ENCODE measurements at regions not wholly inside any gene's neighbourhood (a gene's known extent, or its start where the extent isn't known, plus 50 kb on each side); places are given as distances from the start of the nearest gene placed in this dataset.
A peak's percentile ranks its signal among the peaks of the same experiment; 100 is the strongest.

DNA sequence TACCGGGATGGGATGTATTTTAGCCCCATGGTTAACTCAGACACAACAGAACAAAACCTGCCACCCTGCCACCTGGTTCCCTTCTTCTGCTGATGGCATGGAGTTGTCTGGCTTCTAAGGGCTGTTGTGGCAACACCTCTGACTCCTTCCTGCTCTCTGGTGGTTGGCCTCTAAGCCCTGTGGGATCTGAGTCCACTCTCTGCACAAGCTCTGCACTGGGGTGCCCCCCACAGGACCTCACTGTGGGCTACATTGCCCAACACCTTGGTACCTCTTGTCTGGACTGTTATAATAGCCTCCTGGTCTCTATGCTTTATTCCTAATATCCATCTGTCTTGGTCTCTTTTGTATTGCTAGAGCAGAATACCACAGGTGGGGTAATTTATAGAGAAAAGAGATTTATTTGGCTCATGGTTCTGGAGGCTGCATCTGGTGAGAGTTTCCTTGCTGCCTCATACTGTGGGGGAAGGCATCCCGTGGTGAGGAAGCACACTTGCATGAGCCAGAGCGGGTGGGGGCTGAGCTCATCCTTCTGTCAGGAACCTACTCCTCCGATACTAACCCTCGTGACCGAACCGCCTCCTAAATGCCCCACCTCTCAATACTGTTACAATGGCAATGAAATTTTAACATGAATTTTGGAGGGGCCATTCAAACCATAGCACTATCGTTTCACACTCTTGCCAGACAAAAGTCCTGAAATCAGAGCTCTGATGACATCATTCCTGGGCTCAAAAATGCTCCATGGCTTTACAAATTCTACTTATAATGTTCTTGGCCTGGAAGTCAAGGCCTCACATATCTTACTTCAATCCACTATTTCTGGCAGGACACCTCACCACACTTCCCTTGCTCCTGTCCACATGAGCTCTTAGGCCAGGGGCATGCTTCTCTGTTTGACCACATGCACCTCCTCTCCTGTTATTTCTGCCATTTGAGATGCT, 127.2 kb downstream of the PAX1 start:
- H3K27me3 ChIP-seq = no peaks in the 10 kb centered on the region
- no peaks in the 10 kb centered on the region for H3K36me3 ChIP-seq
- intact Hi-C loops (cut with DNase I) = no loop called here
- no peak for TF ChIP-seq POLR2AphosphoS5 (IDR thresholded peaks at IDR 0.05)
- TF ChIP-seq, protein P1, sequence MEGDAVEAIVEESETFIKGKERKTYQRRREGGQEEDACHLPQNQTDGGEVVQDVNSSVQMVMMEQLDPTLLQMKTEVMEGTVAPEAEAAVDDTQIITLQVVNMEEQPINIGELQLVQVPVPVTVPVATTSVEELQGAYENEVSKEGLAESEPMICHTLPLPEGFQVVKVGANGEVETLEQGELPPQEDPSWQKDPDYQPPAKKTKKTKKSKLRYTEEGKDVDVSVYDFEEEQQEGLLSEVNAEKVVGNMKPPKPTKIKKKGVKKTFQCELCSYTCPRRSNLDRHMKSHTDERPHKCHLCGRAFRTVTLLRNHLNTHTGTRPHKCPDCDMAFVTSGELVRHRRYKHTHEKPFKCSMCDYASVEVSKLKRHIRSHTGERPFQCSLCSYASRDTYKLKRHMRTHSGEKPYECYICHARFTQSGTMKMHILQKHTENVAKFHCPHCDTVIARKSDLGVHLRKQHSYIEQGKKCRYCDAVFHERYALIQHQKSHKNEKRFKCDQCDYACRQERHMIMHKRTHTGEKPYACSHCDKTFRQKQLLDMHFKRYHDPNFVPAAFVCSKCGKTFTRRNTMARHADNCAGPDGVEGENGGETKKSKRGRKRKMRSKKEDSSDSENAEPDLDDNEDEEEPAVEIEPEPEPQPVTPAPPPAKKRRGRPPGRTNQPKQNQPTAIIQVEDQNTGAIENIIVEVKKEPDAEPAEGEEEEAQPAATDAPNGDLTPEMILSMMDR (IDR thresholded peaks at IDR 0.05) = no peak
- TF ChIP-seq EP300 (IDR thresholded peaks at IDR 0.05) = no peak
- no peak for TF ChIP-seq POLR2A (IDR thresholded peaks at IDR 0.05)
- DNase-seq = no peak
- no peaks in the 10 kb centered on the region for H3K9me3 ChIP-seq
- no peak overlapping the region for H3K27ac ChIP-seq
- no peak overlapping the region for H3K4me3 ChIP-seq
- H3K4me1 ChIP-seq = no peaks in the 10 kb centered on the region
- WGBS, 2 donors = 80% methylated on average over 8 of the region's 8 CpGs

DNA sequence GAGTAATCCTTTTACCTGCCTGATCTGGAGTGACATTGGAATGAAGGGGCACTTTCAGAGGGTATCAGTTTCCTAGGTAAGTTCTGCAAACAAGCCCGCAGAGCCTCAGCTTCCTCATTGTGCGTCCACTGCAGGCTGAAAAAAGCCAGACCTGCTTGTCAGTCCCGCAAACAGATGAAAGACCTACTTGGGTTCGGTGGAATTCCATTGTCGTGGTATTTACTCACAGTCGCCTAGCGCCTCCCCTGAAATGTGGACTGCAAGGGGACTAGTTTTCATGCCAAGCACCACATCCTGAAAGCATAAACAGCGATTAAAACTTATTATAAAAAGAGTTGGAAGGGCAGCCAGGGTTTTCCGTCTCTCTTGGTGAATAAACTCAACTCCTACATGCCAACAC, 121.5 kb downstream of the PAX1 start:
- DNase-seq = no peak
- Histone ChIP-seq H3K36me3 (no peaks in the 10 kb centered on the region), H3K4me1 (peaks cover 0 to 11% (median 6%) of the 10 kb centered on the region in 4 donors), H3K27ac (no peak overlapping the region), H3K4me3 (no peak overlapping the region), H3K9me3 (no peaks in the 10 kb centered on the region), H3K27me3 (no peaks in the 10 kb centered on the region)
- intact Hi-C loops (cut with DNase I) = no loop called here
- 29 to 36% methylated on average over 9 of the region's 9 CpGs for WGBS, 2 donors
- TF ChIP-seq EP300 (IDR thresholded peaks at IDR 0.05) (no peak), POLR2A (IDR thresholded peaks at IDR 0.05) (no peak), POLR2AphosphoS5 (IDR thresholded peaks at IDR 0.05) (peak in 2 of 4 donors; percentile 40 to 49)
- TF ChIP-seq, protein P1 (IDR thresholded peaks at IDR 0.05) = no peak

DNA sequence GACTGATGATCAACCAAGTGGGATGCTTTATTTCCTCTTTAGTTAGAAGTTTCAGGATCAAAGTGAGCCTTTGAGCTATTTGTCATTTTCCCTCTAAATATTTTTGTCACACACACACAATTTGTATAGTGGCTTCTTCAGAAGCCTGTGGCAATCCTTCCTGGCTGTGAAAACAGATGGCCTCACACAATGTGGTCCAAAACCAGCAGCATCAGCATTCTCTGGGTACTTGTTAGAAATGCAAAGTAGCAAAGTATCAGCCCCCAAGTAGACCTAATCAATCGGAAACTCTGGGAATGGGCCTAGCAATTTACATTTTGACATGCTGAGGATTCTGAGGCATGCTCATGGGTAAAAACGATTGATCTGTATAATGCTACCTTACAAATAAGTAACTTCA, 115.9 kb downstream of the PAX1 start:
- H3K27me3 ChIP-seq = no peaks in the 10 kb centered on the region
- DNase-seq = no peak
- intact Hi-C loops (cut with DNase I) = no loop called here
- WGBS, 2 donors = 44 to 46% methylated on average over 2 of the region's 2 CpGs
- TF ChIP-seq POLR2AphosphoS5 (IDR thresholded peaks at IDR 0.05) = no peak
- no peak for TF ChIP-seq POLR2A (IDR thresholded peaks at IDR 0.05)
- TF ChIP-seq EP300 (IDR thresholded peaks at IDR 0.05) = no peak
- TF ChIP-seq, protein P1 (IDR thresholded peaks at IDR 0.05) = no peak
- H3K27ac ChIP-seq = no peak overlapping the region
- no peaks in the 10 kb centered on the region for H3K36me3 ChIP-seq
- H3K4me3 ChIP-seq = no peak overlapping the region
- no peaks in the 10 kb centered on the region for H3K9me3 ChIP-seq
- H3K4me1 ChIP-seq = no peaks in the 10 kb centered on the region

DNA sequence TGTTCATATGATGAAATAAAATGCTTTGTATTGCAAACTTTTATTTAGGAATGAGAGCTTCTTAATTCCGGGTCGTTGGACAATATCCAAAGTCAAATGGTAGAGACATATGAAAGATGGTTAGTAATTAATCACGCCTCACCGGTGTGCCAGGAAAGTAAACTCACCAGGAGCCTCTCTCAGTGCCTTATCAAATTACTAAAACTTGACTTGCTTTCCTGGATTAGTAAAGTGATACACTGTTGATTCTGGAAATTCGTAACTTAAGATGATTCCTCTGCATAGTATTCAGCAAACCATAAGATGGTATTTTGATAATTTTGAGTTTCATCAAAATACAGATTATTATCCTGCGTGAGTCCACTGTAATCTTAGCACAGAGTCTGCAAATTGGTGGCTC, 115.2 kb downstream of the PAX1 start:
- Histone ChIP-seq H3K9me3 (no peaks in the 10 kb centered on the region), H3K27ac (no peak overlapping the region), H3K36me3 (no peaks in the 10 kb centered on the region), H3K4me1 (no peaks in the 10 kb centered on the region), H3K27me3 (no peaks in the 10 kb centered on the region), H3K4me3 (no peak overlapping the region)
- no peak for DNase-seq
- intact Hi-C loops (cut with DNase I) = no loop called here
- no peak for TF ChIP-seq EP300 (IDR thresholded peaks at IDR 0.05)
- TF ChIP-seq POLR2A (IDR thresholded peaks at IDR 0.05) = no peak
- 47 to 63% methylated on average over 6 of the region's 6 CpGs for WGBS, 2 donors

DNA sequence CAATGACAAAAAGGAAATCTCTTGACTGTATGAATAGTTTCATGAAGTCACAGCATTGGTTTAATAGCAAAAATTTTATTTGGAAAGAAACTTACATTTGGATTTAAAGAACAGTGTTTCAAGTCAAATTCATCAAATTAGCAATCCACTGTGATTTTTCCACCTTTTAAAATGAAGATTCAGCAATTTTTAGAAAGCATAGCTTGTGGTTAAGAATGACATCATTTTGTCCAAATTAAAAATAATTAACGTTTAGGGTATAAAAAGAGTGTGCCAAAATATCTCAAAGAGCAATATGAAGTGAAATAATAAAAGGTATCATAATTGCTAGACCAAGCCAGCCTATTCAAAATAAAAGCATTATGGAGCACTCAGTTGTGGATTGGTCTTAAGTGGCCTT, 114.6 kb downstream of the PAX1 start:
- TF ChIP-seq EP300 (IDR thresholded peaks at IDR 0.05) (no peak), POLR2A (IDR thresholded peaks at IDR 0.05) (no peak), POLR2AphosphoS5 (IDR thresholded peaks at IDR 0.05) (no peak)
- TF ChIP-seq, protein P1 (IDR thresholded peaks at IDR 0.05) = no peak

More for the DNA sequence above, 114.6 kb downstream of the PAX1 start:
- intact Hi-C loops (cut with DNase I) = no loop called here
- Histone ChIP-seq H3K4me3 (no peak overlapping the region), H3K27ac (no peak overlapping the region), H3K9me3 (no peaks in the 10 kb centered on the region), H3K4me1 (no peaks in the 10 kb centered on the region), H3K27me3 (no peaks in the 10 kb centered on the region), H3K36me3 (no peaks in the 10 kb centered on the region)
- DNase-seq = no peak
- whole genome bisulfite sequencing, 2 donors = 33 to 67% methylated on average over 1 of the region's 1 CpG

All from sigmoid colon (tissue), 6 donors.